NCI-H2107 treated with DMSO at 0.1 percent for 48 hours (cell line): ENCODE measurements at regions not wholly inside any gene's neighbourhood (a gene's known extent, or its start where the extent isn't known, plus 50 kb on each side); places are given as distances from the start of the nearest gene placed in this dataset.

ENCODE experiments used
- DNase-seq: peaks from one replicate; lab custom pipeline; 2025; ENCODE audit not compliant: unreplicated experiment; lab: John Stamatoyannopoulos, UW

- DNase-seq: no peak
Observed at GRCh38 chr2:129761569-129762021, 217.9 kb upstream of the RAB6C start.

GRCh38 chr2:129762386-129763189 lies 216.9 kb upstream of the RAB6C start:
- no peak for DNase-seq

- DNase-seq: no peak
Observed at GRCh38 chr2:129763190-129763846, 216.1 kb upstream of the RAB6C start.

GRCh38 chr2:129763966-129764365 lies 215.5 kb upstream of the RAB6C start:
- no peak for DNase-seq

- DNase-seq: no peak
Observed at GRCh38 chr2:129764376-129765325, 214.8 kb upstream of the RAB6C start.

GRCh38 chr2:129765326-129765677 lies 214.2 kb upstream of the RAB6C start:
- no peak for DNase-seq

- no peak for DNase-seq
Observed at GRCh38 chr2:129765678-129766351, 213.7 kb upstream of the RAB6C start.

- DNase-seq: no peak
Observed at GRCh38 chr2:129766374-129766993, 213.0 kb upstream of the RAB6C start.

- no peak for DNase-seq
Observed at GRCh38 chr2:129767346-129768035, 212.0 kb upstream of the RAB6C start.

GRCh38 chr2:129768036-129768386 lies 211.5 kb upstream of the RAB6C start:
- no peak for DNase-seq

- no peak for DNase-seq
Observed at GRCh38 chr2:129768485-129769184, 210.8 kb upstream of the RAB6C start.

- DNase-seq: no peak
Observed at GRCh38 chr2:129769185-129769991, 210.1 kb upstream of the RAB6C start.

- no peak for DNase-seq
Observed at GRCh38 chr2:129771418-129772189, 207.9 kb upstream of the RAB6C start.

GRCh38 chr2:129772190-129772579 lies 207.3 kb upstream of the RAB6C start:
- DNase-seq: no peak

- DNase-seq: no peak
Observed at GRCh38 chr2:129775952-129776653, 203.4 kb upstream of the RAB6C start.

GRCh38 chr2:129777146-129777545 lies 202.3 kb upstream of the RAB6C start:
- DNase-seq: no peak
